SK-N-MC (cell line): ENCODE measurements at regions not wholly inside any gene's neighbourhood (a gene's known extent, or its start where the extent isn't known, plus 50 kb on each side); places are given as distances from the start of the nearest gene placed in this dataset.

ENCODE experiments used
- EZH2 ChIP-seq: fragments of 200-600 bp; sonication (generic); IDR thresholded peaks from one replicate; pipeline ENCODE4 v1.6.1; 2017; ENCODE audit warnings: antibody characterized with exemption
- POLR2AphosphoS5 ChIP-seq: IDR thresholded peaks from 2 replicates; pipeline ENCODE4 v1.6.1; 2012; ENCODE audit warnings: mild to moderate bottlenecking, low read depth, low read length, borderline replicate concordance

DNA sequence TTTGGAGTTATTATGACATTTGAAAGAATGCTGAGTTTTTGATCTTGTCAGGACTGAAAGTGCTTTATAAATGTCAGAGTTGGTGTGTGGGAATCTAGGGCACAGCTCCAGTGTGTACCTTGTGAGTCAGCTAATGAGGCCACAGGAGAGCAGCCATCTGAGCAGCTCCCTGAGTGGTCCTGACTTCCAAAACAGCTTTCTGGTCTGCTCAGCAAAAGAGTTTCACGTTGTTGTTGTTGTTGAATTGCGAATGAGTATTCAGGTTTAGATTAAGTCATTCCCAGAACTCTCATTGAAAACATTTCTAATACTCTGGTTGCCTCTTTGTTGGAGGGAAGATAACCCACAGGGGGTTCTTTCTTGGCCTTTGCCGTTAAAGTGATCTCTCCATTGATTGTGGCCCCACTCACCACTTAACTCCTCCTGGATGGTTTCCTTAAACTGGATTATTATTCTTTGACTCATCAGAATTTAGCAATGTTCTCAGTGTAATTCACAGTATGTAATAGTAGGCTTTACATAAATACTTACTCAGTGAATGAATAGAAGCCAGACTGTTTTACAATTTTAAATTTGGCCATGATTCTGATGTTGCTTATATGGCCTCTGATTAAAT, 125.1 kb upstream of the SGCD start:
- no peak for TF ChIP-seq EZH2
- no peak for TF ChIP-seq POLR2AphosphoS5
